Adrenal gland (tissue), 9 donors: ENCODE measurements at regions not wholly inside any gene's neighbourhood (a gene's known extent, or its start where the extent isn't known, plus 50 kb on each side); places are given as distances from the start of the nearest gene placed in this dataset.
A peak's percentile ranks its signal among the peaks of the same experiment; 100 is the strongest.

Source experiments
- DNase-seq, 7 donors: peaks; one replicate each; pipeline ENCODE4 v3.0.0-alpha.2; 2019 to 2020
- H3K27ac ChIP-seq, 5 donors: fragments of 200-600 bp; sonication (generic) in 4 of 5; 1 replicate in 3 of 5; 2 replicates in 2 of 5; pipeline versions ENCODE4 v1.5.1 to v1.8.0; 2016 to 2020; ENCODE audit warnings: mild to moderate bottlenecking in 1 of 5
- H3K27me3 ChIP-seq: fragments of 200-600 bp; 2 replicates; pipeline ENCODE4 v1.8.0; 2021
- H3K36me3 ChIP-seq, 2 donors: fragments of 200-600 bp; replicated peaks in 1 of 2; 1 replicate in 1 of 2; 2 replicates in 1 of 2; pipeline versions ENCODE4 v1.5.1 to v1.8.0; 2018 to 2022
- H3K4me1 ChIP-seq, 2 donors: fragments of 200-600 bp; replicated peaks in 1 of 2; 1 replicate in 1 of 2; 2 replicates in 1 of 2; pipeline versions ENCODE4 v1.5.1 to v1.8.0; 2018 to 2021
- H3K4me3 ChIP-seq, 4 donors: fragments of 200-600 bp; sonication (generic) in 3 of 4; one replicate each; pipeline ENCODE4 v1.5.1; 2016 to 2018
- H3K9me3 ChIP-seq, 3 donors: fragments of 200-600 bp; sonication (generic) in 1 of 3; replicated peaks in 1 of 3; 1 replicate in 2 of 3; 2 replicates in 1 of 3; pipeline versions ENCODE4 v1.5.1 to v1.8.0; 2016 to 2021
- CTCF ChIP-seq, 6 experiments: fragments of 450-650 bp in 4 of 6; fragments of 200-600 bp in 2 of 6; sonication (generic) in 1 of 6; IDR thresholded peaks; 1 replicate in 5 of 6; 2 replicates in 1 of 6; pipeline versions ENCODE4 v1.5.1 to v1.8.0; 2016 to 2021; ENCODE audit warnings: antibody characterized with exemption in 6 of 6, mild to moderate bottlenecking in 2 of 6, moderate library complexity in 1 of 6
- POLR2A ChIP-seq, 2 donors: fragments of 450-650 bp; IDR thresholded peaks; one replicate each; pipeline ENCODE4 v1.6.1; 2017; ENCODE audit warnings: antibody characterized with exemption in 2 of 2, mild to moderate bottlenecking in 2 of 2, moderate library complexity in 1 of 2
- WGBS, 4 donors: extraction: QIAGEN DNeasy Blood & Tissue Kit in 2 of 4; methylation state at CpG; one replicate each; pipeline versions ENCODE4 v1.1.5 to v1.1.7; 2013 to 2017; 5-methylcytosine and 5-hydroxymethylcytosine counted together
- intact Hi-C, 2 donors: fragments of 100-400 bp; cut with DNase I; formaldehyde crosslinking; loops; one replicate each; pipeline versions ENCODE4 v1.14.1 to v1.15.0; 2022 to 2023
- donor health status: healthy with polysubstance abuse.
- donor health status: Bipolar disorder and iron deficiency.
- donor health status: DM: yes; HTN: yes; CAD: no.
- donor health status: DM: no; HTN: no; CAD: no.
- donor health status: DM: no; HTN: no; CAD: no.

- H3K27ac ChIP-seq, result peak overlapping the region in 2 of 5 donors; percentile 39 to 74
- WGBS, 4 donors, result 15 to 25% (median 23%) methylated on average over 3 of the region's 3 CpGs
- DNase-seq, result peak in 6 of 7 donors; percentile 27 to 79 (median 47)
- H3K36me3 ChIP-seq, result no peaks in the 10 kb centered on the region
- H3K9me3 ChIP-seq, result no peaks in the 10 kb centered on the region
- intact Hi-C loops, result no loop called here
- no peaks in the 10 kb centered on the region for H3K27me3 ChIP-seq
- TF ChIP-seq POLR2A (IDR thresholded peaks at IDR 0.05) (no peak), CTCF (IDR thresholded peaks at IDR 0.05) (no peak)
- H3K4me1 ChIP-seq, result peaks cover 0 to 7% of the 10 kb centered on the region in 2 donors
- H3K4me3 ChIP-seq, result no peak overlapping the region
Observed at GRCh38 chr6:195861-196360, 96.4 kb upstream of the DUSP22 start.

GRCh38 chr6:196543-196942 is 95.7 kb upstream of the DUSP22 start:
- DNase-seq, result no peak
- H3K36me3 ChIP-seq, result no peaks in the 10 kb centered on the region
- intact Hi-C loops, result no loop called here
- H3K27ac ChIP-seq, result peak overlapping the region in 1 of 5 donors; percentile 74
- no peaks in the 10 kb centered on the region for H3K9me3 ChIP-seq
- peaks cover 0 to 7% of the 10 kb centered on the region in 2 donors for H3K4me1 ChIP-seq
- no peak for TF ChIP-seq POLR2A (IDR thresholded peaks at IDR 0.05)
- no peak for TF ChIP-seq CTCF (IDR thresholded peaks at IDR 0.05)
- no peak overlapping the region for H3K4me3 ChIP-seq
- no peaks in the 10 kb centered on the region for H3K27me3 ChIP-seq
- 87 to 97% (median 95%) methylated on average over 2 of the region's 2 CpGs for whole genome bisulfite sequencing, 4 donors

- Histone ChIP-seq H3K4me3 (no peak overlapping the region), H3K9me3 (no peaks in the 10 kb centered on the region), H3K36me3 (no peaks in the 10 kb centered on the region), H3K27ac (no peak overlapping the region), H3K4me1 (no peaks in the 10 kb centered on the region), H3K27me3 (no peaks in the 10 kb centered on the region)
- TF ChIP-seq POLR2A (IDR thresholded peaks at IDR 0.05) (no peak), CTCF (IDR thresholded peaks at IDR 0.05) (no peak)
- intact Hi-C loops, result no loop called here
- DNase-seq, result no peak
- WGBS, 4 donors, result 79 to 85% (median 80%) methylated on average over 9 of the region's 9 CpGs
Observed at GRCh38 chr6:203661-204060, 88.6 kb upstream of the DUSP22 start.

GRCh38 chr6:206264-206663 is 86.0 kb upstream of the DUSP22 start:
- H3K4me1 ChIP-seq, result no peaks in the 10 kb centered on the region
- intact Hi-C loops, result no loop called here
- no peak for DNase-seq
- no peaks in the 10 kb centered on the region for H3K27me3 ChIP-seq
- 71 to 81% (median 78%) methylated on average over 4 to 12 of the region's 12 CpGs for WGBS, 4 donors
- TF ChIP-seq POLR2A (IDR thresholded peaks at IDR 0.05) (no peak), CTCF (IDR thresholded peaks at IDR 0.05) (no peak)
- H3K27ac ChIP-seq, result no peak overlapping the region
- H3K36me3 ChIP-seq, result no peaks in the 10 kb centered on the region
- H3K4me3 ChIP-seq, result no peak overlapping the region
- no peaks in the 10 kb centered on the region for H3K9me3 ChIP-seq
